GM23248 (cell line): ENCODE measurements at regions not wholly inside any gene's neighbourhood (a gene's known extent, or its start where the extent isn't known, plus 50 kb on each side); places are given as distances from the start of the nearest gene placed in this dataset.

Experiments used
- DNase-seq: peaks from one replicate; pipeline ENCODE4 v3.0.0-alpha.2; 2015
- H2AFZ ChIP-seq: fragments of 200-600 bp; sonication (generic); 2 replicates; pipeline ENCODE4 v1.6.1; 2016; ENCODE audit warnings: antibody characterized with exemption
- H3F3A ChIP-seq: fragments of 200-600 bp; sonication (generic); 2 replicates; pipeline ENCODE4 v1.6.1; 2016; ENCODE audit warnings: mild to moderate bottlenecking, antibody characterized with exemption, mixed run types; ENCODE audit not compliant: insufficient read depth
- H3K27ac ChIP-seq: fragments of 200-600 bp; sonication (generic); 2 replicates; pipeline ENCODE4 v1.5.1; 2016; ENCODE audit warnings: mild to moderate bottlenecking
- H3K27me3 ChIP-seq: fragments of 200-600 bp; sonication (generic); replicated peaks from 2 replicates; pipeline ENCODE4 v1.6.1; 2016; ENCODE audit warnings: mild to moderate bottlenecking; ENCODE audit not compliant: insufficient read depth
- H3K36me3 ChIP-seq: fragments of 200-600 bp; sonication (generic); 2 replicates; pipeline ENCODE4 v1.6.1; 2016; ENCODE audit warnings: low read depth, mild to moderate bottlenecking
- H3K4me1 ChIP-seq: fragments of 200-600 bp; sonication (generic); 2 replicates; pipeline ENCODE4 v1.6.1; 2016; ENCODE audit warnings: mild to moderate bottlenecking; ENCODE audit not compliant: insufficient read depth
- H3K4me2 ChIP-seq: fragments of 200-600 bp; sonication (generic); one replicate; pipeline ENCODE4 v1.6.1; 2016; ENCODE audit warnings: mild to moderate bottlenecking; ENCODE audit not compliant: unreplicated experiment
- H3K4me3 ChIP-seq: fragments of 200-600 bp; sonication (generic); 2 replicates; pipeline ENCODE4 v1.5.1; 2016; ENCODE audit warnings: mild to moderate bottlenecking
- H3K79me2 ChIP-seq: fragments of 200-600 bp; sonication (generic); 2 replicates; pipeline ENCODE4 v1.6.1; 2016; ENCODE audit warnings: mild to moderate bottlenecking; ENCODE audit not compliant: insufficient read depth
- H3K9ac ChIP-seq: fragments of 200-600 bp; sonication (generic); 2 replicates; pipeline ENCODE4 v1.6.1; 2016; ENCODE audit warnings: mild to moderate bottlenecking
- H3K9me2 ChIP-seq: fragments of 200-600 bp; sonication (generic); 2 replicates; pipeline ENCODE4 v1.6.1; 2016; ENCODE audit warnings: mixed run types, mild to moderate bottlenecking, moderate library complexity; ENCODE audit not compliant: insufficient read depth
- H3K9me3 ChIP-seq: fragments of 200-600 bp; sonication (generic); one replicate; pipeline ENCODE4 v1.6.1; 2017; ENCODE audit warnings: low read depth
- H4K20me1 ChIP-seq: fragments of 200-600 bp; sonication (generic); 2 replicates; pipeline ENCODE4 v1.6.0; 2016; ENCODE audit not compliant: insufficient read depth
- EZH2 ChIP-seq: fragments of 200-600 bp; sonication (generic); IDR thresholded peaks from 2 replicates; pipeline ENCODE4 v1.6.1; 2018; ENCODE audit warnings: antibody characterized with exemption, mild to moderate bottlenecking; ENCODE audit not compliant: insufficient read depth, poor library complexity, severe bottlenecking
- EZH2phosphoT487 ChIP-seq: fragments of 200-600 bp; sonication (generic); IDR thresholded peaks from 2 replicates; pipeline ENCODE4 v1.6.1; 2018; ENCODE audit warnings: antibody characterized with exemption, moderate library complexity, mild to moderate bottlenecking, low read depth; ENCODE audit not compliant: insufficient read depth
- WGBS, 2 experiments: methylation state at CpG; one replicate each; pipeline ENCODE4 v1.1.6; 2015 to 2017; ENCODE audit warnings: low lambda C conversion rate in 2 of 2, low coverage in 1 of 2; ENCODE audit errors: missing lambda C conversion rate in 2 of 2; 5-methylcytosine and 5-hydroxymethylcytosine counted together
- in situ Hi-C: fragments of 300-500 bp; cut with MboI; formaldehyde crosslinking; loops from 2 replicates; pipeline ENCODE4 v1.15.0; 2020

- no peak overlapping the region for H3K4me2 ChIP-seq
- no peak for DNase-seq
- H3K4me3 ChIP-seq, result no peak overlapping the region
- no peaks in the 10 kb centered on the region for H3K27me3 ChIP-seq
- no peaks in the 10 kb centered on the region for H4K20me1 ChIP-seq
- no peaks in the 10 kb centered on the region for H3K79me2 ChIP-seq
- no peaks in the 10 kb centered on the region for H3K36me3 ChIP-seq
- H3K9me2 ChIP-seq, result no peaks in the 10 kb centered on the region
- no peak overlapping the region for H2AFZ ChIP-seq
- no peaks in the 10 kb centered on the region for H3K4me1 ChIP-seq
- H3K9me3 ChIP-seq, result no peaks in the 10 kb centered on the region
- WGBS, 2 experiments, result 58 to 62% methylated on average over 7 of the region's 7 CpGs
- H3K27ac ChIP-seq, result no peak overlapping the region
- no peaks in the 10 kb centered on the region for H3F3A ChIP-seq
- H3K9ac ChIP-seq, result no peak overlapping the region
- in situ Hi-C loops, result no loop called here
- no peak for TF ChIP-seq EZH2
- TF ChIP-seq EZH2phosphoT487, result no peak
Observed at GRCh38 chr21:14757533-14758327, 211.6 kb upstream of the SAMSN1 start.

GRCh38 chr21:14755086-14755485 lies 209.0 kb upstream of the SAMSN1 start:
- no peak for DNase-seq
- no peak for TF ChIP-seq EZH2
- TF ChIP-seq EZH2phosphoT487, result no peak
- WGBS, 2 experiments, result 64 to 67% methylated on average over 1 of the region's 1 CpG
- Histone ChIP-seq H3K9ac (no peak overlapping the region), H3K36me3 (no peaks in the 10 kb centered on the region), H3F3A (no peaks in the 10 kb centered on the region), H3K9me2 (no peaks in the 10 kb centered on the region), H3K27ac (no peak overlapping the region), H3K9me3 (no peaks in the 10 kb centered on the region), H2AFZ (no peak overlapping the region), H3K4me2 (no peak overlapping the region), H4K20me1 (no peaks in the 10 kb centered on the region), H3K79me2 (no peaks in the 10 kb centered on the region), H3K4me1 (no peaks in the 10 kb centered on the region), H3K4me3 (no peak overlapping the region), H3K27me3 (no peaks in the 10 kb centered on the region)
- in situ Hi-C loops, result no loop called here

GRCh38 chr21:14754682-14755081 lies 208.6 kb upstream of the SAMSN1 start:
- WGBS, 2 experiments, result 17 to 25% methylated on average over 2 of the region's 2 CpGs
- Histone ChIP-seq H3K9me2 (no peaks in the 10 kb centered on the region), H3K4me1 (no peaks in the 10 kb centered on the region), H3K79me2 (no peaks in the 10 kb centered on the region), H3K9me3 (no peaks in the 10 kb centered on the region), H2AFZ (no peak overlapping the region), H3K4me3 (no peak overlapping the region), H3F3A (no peaks in the 10 kb centered on the region), H3K4me2 (no peak overlapping the region), H3K36me3 (no peaks in the 10 kb centered on the region), H4K20me1 (no peaks in the 10 kb centered on the region), H3K9ac (no peak overlapping the region), H3K27ac (no peak overlapping the region), H3K27me3 (no peaks in the 10 kb centered on the region)
- no peak for TF ChIP-seq EZH2phosphoT487
- TF ChIP-seq EZH2, result no peak
- in situ Hi-C loops, result no loop called here
- DNase-seq, result no peak

- H3K4me1 ChIP-seq, result no peaks in the 10 kb centered on the region
- no peak for DNase-seq
- 5 to 6% methylated on average over 1 of the region's 1 CpG for WGBS, 2 experiments
- H3K9me3 ChIP-seq, result no peaks in the 10 kb centered on the region
- no peaks in the 10 kb centered on the region for H3K9me2 ChIP-seq
- H3K27me3 ChIP-seq, result no peaks in the 10 kb centered on the region
- no peak overlapping the region for H2AFZ ChIP-seq
- H3K79me2 ChIP-seq, result no peaks in the 10 kb centered on the region
- TF ChIP-seq EZH2, result no peak
- TF ChIP-seq EZH2phosphoT487, result no peak
- H3F3A ChIP-seq, result no peaks in the 10 kb centered on the region
- in situ Hi-C loops, result no loop called here
- H3K4me2 ChIP-seq, result no peak overlapping the region
- no peak overlapping the region for H3K27ac ChIP-seq
- H3K9ac ChIP-seq, result no peak overlapping the region
- H3K36me3 ChIP-seq, result no peaks in the 10 kb centered on the region
- no peak overlapping the region for H3K4me3 ChIP-seq
- no peaks in the 10 kb centered on the region for H4K20me1 ChIP-seq
Observed at GRCh38 chr21:14754259-14754604, 208.1 kb upstream of the SAMSN1 start.
